ENCODE measurements at regions not wholly inside any gene's neighbourhood (a gene's known extent, or its start where the extent isn't known, plus 50 kb on each side); places are given as distances from the start of the nearest gene placed in this dataset.

DNA sequence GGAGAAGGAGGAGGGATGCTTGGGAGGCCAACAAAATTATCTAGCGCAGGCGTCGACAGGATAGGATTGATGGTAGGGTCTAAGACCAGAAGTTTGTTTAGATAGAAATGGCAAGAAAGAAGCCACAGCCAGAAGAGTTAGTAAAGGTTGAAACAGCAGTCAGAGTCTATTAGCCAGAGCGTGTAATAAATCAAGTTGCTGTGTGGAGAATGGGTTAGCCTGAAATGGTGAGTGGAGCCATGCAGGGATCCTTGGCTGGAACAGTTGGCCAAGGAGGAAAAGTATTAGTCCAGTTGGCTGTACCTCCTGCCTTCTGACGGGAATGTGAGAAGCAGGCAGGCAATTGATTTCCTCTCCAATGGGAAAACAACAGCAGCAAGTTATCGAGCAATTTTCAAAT, 190.7 kb upstream of the CCDC68 start:
- no peak overlapping the region for H3K4me3 ChIP-seq (replicated peaks; ENCODE audit: low read depth, low read length)
- DNase-seq (ENCODE audit: low read depth) = no peak
- TF ChIP-seq, protein P1, sequence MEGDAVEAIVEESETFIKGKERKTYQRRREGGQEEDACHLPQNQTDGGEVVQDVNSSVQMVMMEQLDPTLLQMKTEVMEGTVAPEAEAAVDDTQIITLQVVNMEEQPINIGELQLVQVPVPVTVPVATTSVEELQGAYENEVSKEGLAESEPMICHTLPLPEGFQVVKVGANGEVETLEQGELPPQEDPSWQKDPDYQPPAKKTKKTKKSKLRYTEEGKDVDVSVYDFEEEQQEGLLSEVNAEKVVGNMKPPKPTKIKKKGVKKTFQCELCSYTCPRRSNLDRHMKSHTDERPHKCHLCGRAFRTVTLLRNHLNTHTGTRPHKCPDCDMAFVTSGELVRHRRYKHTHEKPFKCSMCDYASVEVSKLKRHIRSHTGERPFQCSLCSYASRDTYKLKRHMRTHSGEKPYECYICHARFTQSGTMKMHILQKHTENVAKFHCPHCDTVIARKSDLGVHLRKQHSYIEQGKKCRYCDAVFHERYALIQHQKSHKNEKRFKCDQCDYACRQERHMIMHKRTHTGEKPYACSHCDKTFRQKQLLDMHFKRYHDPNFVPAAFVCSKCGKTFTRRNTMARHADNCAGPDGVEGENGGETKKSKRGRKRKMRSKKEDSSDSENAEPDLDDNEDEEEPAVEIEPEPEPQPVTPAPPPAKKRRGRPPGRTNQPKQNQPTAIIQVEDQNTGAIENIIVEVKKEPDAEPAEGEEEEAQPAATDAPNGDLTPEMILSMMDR (IDR thresholded peaks at IDR 0.05; ENCODE audit: low read length, missing control alignments) = no peak

DNA sequence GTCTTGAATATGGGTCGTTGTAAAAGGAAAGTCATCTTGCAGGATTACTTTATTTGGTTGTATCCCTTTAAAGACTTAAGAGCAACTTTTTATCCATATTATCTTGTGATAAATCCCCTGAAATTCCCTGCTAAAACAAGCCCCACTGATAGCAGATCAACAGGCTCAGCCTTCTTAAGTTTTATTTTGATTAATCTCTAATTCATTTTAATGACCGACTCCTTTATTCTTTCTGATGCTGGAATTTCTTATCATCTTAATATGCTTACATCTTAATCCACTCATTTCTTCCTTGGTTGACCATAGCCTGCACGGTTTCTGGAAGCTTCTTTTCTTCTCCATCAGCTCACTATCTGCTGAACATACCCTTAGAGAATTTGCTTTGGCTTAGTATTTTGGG, 188.5 kb upstream of the CCDC68 start:
- H3K4me3 ChIP-seq (replicated peaks; ENCODE audit: low read depth, low read length) = no peak overlapping the region
- TF ChIP-seq, protein P1 (IDR thresholded peaks at IDR 0.05; ENCODE audit: low read length, missing control alignments) = no peak
- no peak for DNase-seq (ENCODE audit: low read depth)

DNA sequence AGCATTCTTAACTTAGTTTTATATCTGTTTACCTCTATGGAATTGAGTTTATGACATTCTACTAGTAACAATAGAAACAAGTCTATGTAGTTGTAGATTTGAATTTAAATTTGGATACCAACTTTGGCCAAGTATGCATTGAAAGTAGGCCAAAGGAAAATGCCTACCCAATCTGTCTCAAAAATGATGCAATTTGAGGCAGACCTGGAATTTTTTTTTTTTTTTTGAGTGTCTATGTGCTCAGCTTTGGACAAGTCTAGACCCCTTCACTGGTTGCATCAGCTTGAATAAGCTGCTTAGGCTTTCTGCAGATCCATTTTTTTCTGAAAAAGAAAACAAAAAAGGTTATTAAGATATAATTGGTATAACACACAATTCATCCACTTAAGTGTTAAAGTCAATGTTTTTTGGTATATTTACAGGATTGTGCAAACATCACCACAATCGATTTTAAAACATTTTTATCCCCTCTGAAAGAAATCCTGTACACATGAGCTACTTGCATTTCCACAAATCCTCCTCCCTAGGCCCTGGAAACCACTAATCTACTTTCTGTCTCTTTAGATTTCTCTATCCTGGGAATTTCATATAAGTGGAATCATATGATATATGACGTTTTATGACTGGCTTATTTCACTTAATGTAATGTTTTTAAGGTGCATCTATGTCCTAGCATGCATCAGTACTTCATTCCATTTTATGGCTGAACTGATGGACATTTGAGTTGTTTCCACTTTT, 185.1 kb upstream of the CCDC68 start:
- TF ChIP-seq, protein P1 (IDR thresholded peaks at IDR 0.05; ENCODE audit: low read length, missing control alignments) = no peak
- H3K4me3 ChIP-seq (replicated peaks; ENCODE audit: low read depth, low read length) = no peak overlapping the region
- DNase-seq (ENCODE audit: low read depth) = peak; percentile 14

DNA sequence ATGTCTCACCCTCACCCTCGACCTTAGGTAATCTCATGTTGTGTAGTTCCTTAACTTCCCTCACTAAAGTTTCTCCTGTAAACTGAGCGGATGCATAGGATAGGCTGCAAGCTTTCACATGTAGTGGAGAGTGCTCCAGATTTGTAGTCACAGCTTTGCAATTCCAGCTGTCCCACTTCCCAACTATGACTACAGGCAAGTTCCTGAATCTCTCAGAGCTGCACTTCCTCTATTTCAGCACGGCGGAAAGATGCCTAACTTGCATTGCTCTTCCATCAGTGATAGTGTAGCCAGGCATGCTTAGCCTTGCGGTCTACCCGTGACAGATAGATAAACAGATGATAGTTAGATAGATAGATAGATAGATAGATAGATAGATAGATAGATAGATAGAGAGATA, 183.1 kb upstream of the CCDC68 start:
- DNase-seq (ENCODE audit: low read depth) = no peak
- TF ChIP-seq, protein P1 (IDR thresholded peaks at IDR 0.05; ENCODE audit: low read length, missing control alignments) = no peak
- H3K4me3 ChIP-seq (replicated peaks; ENCODE audit: low read depth, low read length) = no peak overlapping the region

DNA sequence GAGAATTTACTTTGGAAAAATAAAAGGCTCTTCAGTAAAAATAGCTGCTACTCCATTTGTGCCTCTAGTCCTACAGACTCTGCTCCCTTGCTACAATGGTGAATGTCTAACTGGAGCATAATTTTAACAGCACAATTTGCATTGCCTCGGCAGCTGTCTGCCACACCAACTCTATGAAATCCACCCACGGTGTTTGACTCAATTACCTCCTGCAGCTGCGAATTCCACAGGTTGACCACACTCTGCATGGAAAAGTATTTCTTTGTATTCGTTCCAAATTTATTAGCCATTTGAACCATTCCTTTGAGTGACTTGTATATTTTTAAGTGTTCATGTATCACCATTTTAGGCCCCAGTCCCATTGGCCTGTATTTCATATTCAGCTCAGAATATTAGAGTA, 182.1 kb upstream of the CCDC68 start:
- H3K4me3 ChIP-seq (replicated peaks; ENCODE audit: low read depth, low read length) = no peak overlapping the region
- no peak for DNase-seq (ENCODE audit: low read depth)
- TF ChIP-seq, protein P1 (IDR thresholded peaks at IDR 0.05; ENCODE audit: low read length, missing control alignments) = no peak

DNA sequence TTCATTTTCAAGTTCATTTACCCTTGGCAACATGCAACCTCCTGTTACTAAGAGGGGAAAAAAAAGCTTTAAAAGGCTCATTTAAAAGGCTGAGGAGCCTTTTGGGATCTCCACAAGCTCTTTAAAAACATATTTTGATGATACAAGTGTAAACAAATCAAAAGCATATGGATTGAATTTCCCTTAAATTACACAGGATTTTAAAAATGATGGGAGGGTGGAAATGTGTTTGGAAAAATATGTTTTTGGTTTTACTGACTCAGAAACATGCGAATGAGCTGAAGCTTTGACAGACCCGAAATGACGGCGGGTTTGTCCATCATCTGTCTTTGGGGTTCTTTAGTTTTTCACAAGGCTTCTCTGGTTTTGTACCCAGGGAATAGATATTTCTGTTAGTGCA, 180.6 kb upstream of the CCDC68 start:
- no peak for DNase-seq (ENCODE audit: low read depth)
- no peak overlapping the region for H3K4me3 ChIP-seq (replicated peaks; ENCODE audit: low read depth, low read length)
- TF ChIP-seq, protein P1 (IDR thresholded peaks at IDR 0.05; ENCODE audit: low read length, missing control alignments) = no peak

DNA sequence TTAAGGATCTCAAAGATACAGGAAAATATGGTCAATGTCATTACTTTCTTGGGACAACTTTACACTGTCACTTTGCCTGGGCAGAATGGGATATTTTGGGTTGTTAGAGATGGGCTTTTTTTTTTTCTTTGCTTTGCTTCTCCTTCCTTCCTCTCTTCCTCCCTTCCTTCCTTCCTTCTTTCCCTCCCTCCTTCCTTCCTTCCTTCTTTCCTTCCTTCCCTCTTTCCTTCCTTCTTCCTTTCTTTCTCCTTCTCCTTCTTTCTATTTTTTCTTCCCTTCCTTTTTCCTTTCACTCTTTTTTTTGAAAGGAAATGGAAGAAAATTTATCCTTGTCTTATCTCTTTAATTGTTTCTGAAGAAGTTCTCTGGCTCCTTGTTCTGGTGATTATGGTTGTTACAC, 180.0 kb upstream of the CCDC68 start:
- TF ChIP-seq, protein P1 (IDR thresholded peaks at IDR 0.05; ENCODE audit: low read length, missing control alignments) = no peak
- no peak for DNase-seq (ENCODE audit: low read depth)
- H3K4me3 ChIP-seq (replicated peaks; ENCODE audit: low read depth, low read length) = no peak overlapping the region

All from fibroblast of pulmonary artery (primary cell).